OCI-M1 (cell line): ENCODE measurements at regions not wholly inside any gene's neighbourhood (a gene's known extent, or its start where the extent isn't known, plus 50 kb on each side); places are given as distances from the start of the nearest gene placed in this dataset.
"Not testable (repeated sequence)": the region's sequence is repeated elsewhere in the genome, so short reads cannot be mapped to it uniquely, and the experiment has no call there.

ENCODE experiments used
- DNase-seq: peaks from one replicate; lab custom pipeline; 2025; lab: John Stamatoyannopoulos, UW

DNA sequence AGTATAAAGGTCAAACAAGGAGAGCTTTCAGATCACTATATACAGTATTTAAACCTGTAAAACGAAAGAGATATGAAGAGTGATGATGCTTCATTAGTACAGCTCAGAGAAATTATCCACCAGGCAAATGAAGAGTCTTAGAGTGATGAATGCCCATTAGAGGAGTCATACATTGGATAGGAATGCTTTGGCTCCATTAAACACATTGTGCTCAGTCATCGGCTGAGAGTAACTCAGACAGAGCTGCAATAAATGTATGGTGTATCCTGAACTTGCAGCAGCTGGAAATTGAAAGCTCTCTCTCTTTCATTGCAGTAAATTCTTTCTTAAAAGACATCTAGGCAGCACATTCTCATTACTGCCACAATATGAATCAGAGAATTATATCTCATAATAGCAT is 340.8 kb upstream of the SPHKAP start:
- no peak for DNase-seq

DNA sequence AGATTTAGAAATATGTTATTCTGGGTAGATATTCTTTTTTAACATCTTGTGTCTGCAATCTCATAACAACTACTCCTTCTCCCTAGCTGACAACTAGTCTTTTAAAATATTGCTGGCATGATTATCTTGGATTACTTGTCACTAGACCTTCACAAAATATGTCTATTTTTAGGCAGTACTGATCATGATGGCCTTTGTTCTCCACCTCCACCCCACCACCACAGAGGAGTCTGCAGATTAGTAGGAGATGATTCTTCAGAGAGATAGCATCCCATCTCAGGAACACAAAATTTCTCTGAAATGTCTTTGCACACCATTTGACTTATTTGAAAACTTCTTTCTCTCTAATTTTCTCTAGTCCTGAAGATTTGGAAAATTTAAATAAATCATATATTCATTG is 338.1 kb upstream of the SPHKAP start:
- DNase-seq = no peak

DNA sequence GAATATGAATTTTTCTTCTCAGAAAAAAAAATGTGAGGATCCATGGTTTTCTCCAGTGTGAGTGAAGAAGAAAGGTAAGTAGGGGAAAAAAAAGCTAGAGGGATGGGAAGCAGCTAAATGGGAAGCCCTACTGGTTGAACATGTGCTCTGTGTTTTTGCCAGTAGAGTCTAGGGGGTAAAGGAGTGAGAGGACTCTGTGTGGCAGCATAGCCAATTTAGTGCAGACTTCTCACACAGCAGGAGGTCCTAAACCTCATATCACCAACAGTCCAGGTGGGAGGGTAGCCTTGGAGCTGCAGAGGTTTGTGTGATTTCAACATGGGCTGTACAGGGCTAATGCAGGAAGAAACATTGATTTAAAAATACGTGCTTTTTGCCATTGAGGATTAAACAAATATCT is 334.5 kb upstream of the SPHKAP start:
- DNase-seq = no peak

DNA sequence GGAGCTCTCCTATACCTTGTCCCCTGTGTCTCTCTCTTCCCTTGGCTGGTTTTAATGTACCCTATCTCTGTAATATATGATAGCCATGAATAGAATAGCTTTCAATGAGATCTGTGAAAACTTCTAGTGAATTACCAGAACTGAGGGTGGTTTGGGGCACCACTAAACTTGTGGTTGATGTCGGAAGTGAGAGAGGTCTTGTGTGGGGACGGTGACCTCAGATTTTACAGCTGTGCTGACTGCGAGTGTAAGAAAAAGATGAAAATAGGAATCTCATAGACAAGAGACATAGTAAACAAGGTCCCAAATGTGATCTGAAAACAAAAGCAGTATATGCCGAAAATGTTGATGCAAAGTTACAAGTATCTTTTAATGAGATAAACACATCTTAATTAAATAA is 332.0 kb upstream of the SPHKAP start:
- DNase-seq = not testable (repeated sequence)

DNA sequence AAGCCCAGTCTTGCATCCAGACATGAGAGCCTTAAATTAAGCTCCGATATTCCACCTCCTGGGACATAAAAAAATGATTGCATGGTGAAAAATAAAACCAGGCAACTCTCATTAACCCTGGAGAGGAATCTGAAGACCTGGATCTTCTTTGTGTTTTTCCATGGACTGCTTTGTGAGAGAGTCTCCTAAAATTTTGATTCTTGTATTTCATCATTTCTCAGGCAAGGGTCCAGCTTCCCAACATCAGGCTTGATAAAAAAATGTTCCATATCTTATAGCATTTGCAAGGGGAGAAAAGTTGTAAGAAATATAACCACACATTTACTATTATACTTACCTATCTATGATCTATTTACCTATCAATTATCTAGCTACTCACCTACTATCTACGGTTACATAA is 327.5 kb upstream of the SPHKAP start:
- no peak for DNase-seq

DNA sequence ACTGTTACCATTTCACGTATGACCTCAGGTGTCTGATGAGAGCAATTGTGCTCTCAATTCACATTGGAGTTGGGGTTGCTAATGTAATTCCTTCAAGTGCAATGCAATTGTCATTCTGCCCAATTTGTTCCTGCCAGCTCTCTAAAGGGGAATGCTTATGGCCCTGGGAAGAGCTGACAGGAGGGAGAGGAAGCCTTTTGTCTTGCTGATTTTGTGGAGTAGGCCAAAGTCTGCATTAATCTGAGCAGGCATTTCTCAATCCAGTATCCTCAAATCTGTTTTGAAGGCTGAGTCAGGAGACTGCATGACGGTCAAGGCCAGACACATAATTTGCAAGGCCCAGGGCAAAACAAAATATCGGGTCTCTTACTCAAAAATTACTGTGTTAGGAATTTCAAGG is 326.4 kb upstream of the SPHKAP start:
- DNase-seq = no peak

DNA sequence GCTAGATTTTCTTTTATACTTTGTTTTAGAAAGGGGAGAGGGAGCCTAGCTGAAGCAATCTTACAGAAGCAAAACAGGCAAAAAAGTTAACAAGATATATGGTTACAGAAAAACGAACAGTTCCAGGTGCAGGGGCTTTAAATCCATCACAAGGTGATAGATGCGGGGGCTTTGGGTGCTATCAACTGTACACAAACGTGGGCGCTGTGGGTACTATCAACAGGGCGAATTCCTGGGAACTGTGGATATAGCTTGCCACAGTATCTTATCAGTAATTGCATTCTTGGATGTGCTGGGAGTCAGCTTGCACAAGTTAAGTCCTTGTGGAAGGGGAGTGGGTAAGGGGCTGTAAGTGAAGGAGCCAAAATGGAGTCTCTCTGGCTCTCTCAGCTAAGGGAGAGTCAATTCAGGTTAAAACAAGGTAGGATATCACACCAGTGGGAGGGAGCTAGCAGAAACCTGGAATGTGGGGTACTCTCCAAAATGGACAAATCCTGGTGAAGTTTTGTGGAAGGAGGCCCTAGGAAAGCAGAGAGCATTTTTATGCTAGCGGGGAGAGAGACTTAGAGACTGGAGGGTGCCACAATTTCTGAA is 325.8 kb upstream of the SPHKAP start:
- no peak for DNase-seq

DNA sequence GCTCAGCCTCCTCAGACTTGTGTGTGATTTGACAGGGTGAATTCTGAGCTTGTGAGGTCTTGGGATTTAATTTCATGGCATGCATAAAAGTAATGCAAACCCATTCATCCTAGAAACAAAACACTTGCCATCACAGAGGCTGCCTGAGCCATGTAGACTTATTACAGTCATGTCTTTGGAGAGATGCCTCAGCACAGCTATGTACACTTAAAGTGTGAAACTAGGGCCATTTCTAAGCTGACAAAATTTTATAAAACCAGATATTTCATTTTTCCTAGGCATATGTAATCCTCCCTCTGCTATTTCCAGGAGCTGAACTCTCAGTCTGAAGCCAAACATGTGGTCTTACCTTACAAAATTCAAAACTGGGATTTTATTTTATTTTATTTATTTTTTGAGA is 322.2 kb upstream of the SPHKAP start:
- DNase-seq = no peak

DNA sequence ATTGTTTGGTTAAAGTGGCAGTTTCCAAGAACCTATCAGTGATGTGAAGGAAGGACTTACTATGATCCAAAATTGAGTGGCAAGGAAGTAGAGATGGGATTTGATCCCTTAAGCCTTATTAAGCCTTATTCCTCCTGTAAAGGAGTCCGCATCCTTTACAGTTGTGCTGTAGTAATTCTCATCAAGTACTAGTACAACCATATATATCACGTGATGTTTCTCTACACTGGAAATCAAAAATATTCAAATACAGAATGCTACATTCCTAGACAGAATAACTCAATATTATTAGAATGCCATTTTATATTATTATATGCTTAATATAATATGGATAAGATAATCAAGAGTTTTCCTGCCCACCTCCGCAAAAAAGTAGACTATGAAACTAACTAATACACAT is 312.4 kb upstream of the SPHKAP start:
- no peak for DNase-seq

DNA sequence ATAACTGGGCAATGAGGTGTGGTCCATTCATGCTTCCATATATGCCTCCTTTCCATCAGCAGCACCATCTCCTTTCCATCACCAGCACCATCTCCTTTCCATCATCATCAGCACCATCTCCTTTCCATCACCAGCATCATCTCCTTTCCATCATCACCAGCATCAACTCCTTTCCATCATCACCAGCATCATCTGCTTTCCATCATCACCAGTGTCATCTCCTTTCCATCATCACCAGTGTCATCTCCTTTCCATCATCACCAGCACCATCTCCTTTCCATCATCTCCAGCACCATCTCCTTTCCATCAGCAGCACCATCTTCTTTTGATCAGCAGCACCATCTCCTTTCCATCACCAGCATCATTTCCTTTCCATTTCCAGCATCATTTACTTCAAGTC is 297.5 kb upstream of the SPHKAP start:
- no peak for DNase-seq

DNA sequence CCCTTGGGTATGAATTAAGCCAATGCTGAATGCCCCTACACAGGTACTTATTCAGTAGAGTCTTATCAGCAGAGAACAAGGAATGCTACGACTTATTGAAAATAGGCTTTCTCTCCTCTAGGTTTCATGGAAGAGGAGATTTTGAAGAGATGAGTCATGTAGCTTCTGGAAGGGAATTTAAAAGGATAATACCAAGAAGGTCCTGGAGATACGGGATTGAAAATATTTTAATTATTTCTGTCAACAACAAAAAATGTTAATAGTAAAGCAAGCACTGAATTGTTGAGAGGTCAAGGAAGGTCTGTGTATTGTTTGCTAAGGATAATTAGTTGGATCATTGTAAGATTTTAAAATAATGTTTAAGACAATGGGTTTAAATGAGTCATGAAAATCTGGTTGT is 293.0 kb upstream of the SPHKAP start:
- no peak for DNase-seq

DNA sequence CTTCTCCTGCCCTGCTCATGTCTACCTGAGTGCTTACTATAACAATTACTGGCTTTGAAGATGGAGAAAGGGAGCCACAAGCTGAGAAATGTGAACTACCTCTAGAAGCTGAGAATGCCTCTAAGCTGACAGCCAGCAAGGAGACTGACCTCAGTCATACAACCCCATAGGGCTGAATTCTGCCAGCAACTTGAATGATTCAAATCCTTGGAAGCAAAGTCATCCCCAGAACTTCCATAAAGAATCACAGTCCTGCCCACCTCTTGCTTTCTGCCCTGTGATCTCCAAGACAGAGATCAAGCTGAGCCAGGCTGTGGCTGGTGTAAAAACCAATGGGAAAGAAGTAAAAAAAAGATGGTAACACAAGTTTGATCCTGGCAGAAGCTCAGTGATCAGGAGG is 288.2 kb upstream of the SPHKAP start:
- DNase-seq = no peak

DNA sequence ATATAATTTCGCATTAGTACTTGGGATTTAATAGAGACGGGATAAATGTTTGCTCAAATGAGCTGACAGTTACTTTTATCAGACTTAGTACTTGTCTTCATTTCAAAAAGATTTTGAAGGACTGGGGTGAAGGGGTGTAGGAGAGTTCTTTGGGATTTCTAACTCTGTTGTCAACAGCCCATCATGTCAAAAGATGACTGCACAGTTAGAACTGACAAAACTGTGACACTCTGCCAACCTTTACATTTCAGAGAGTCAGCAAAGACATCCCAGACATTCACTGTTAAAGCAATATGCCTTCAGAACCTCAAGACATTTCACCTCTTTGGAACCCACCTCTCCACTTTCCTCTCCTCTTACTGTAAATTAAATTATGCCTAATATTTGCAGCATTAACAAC is 285.4 kb upstream of the SPHKAP start:
- no peak for DNase-seq

DNA sequence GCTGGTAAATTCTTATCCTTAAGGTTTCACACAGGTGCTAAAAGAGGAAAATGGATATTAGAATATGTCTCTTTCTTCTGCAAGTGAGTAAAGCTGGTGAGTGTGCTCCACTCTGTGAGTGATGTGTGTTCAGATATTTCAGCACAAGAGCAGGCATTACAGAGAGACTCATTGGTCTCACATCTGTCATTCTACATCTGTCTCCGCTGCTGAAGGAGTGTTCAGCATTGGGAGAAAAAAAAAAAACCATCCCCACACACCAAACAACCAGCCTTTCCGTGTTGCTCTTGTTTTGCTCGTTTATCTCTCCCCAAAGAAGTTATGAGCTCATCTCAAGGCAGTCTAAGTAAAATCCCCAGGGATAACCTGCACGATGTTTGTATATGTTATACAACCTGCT is 283.9 kb upstream of the SPHKAP start:
- DNase-seq = no peak

DNA sequence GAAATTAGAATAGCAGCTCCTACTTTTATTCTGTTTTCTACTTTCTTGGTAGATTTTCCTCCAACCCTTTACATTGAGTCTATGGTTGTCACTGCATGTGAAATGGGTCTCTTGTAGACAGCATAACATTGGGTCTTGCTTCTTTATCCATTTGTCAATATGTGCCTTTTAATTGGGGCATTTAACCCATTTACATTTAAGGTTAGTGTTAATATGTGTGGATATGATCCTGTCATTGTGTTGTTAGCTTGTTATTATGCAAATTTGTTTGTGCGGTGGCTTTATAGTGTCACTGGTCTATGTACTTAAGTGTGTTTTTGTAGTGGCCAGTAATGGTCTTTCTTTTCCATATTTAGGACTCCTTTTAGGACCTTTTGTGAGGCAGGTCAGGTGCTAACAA is 276.9 kb upstream of the SPHKAP start:
- DNase-seq = no peak

DNA sequence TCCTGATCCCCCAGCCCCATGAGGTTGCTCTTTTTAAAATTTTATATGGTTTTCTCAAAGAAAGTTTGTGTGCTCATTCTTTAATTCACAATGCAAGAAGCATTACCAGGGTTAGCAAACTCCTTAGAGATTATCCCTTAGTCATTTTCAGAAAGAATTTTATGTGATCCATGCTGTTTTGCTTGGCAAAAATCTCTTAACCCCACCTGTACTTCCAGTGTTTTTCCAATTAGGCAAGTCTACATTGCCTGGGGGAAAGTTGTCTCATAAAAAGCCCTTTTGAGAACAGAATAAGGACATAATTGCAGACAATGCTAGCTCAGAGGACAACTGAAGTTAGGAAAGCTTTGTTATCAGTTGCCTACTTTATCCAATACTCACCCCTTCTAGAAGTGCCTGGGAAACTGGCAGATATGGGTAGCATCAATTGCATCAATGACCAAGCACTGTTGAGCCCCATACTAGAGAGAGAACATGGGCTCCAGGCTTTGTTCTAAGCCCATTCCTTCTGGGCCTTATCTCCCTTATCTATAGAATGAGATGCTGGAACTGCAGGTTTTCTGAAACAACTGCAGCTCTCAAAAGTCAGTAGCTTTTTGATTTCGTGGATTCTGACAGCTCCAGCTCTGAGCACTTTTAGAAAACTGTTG is 265.9 kb upstream of the SPHKAP start:
- DNase-seq = no peak

DNA sequence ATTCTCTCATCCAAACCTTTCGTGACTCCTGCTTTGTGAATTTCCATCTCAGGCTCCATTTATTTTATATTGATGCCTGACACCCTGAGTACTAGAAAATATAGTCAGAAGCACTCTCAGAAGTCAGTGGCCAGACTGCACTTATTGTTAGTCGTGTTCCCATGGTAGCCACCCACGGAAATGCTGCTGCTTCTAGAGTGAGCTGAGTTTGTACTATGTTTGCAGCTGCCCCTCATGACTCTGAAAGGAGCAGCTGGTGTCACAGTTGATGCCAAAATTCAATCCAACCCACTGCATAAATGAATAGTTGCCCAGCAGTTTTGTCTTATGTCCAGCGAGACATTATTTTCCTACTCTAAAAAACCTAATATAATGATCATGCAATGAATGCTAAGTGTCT is 265.2 kb upstream of the SPHKAP start:
- DNase-seq = no peak

DNA sequence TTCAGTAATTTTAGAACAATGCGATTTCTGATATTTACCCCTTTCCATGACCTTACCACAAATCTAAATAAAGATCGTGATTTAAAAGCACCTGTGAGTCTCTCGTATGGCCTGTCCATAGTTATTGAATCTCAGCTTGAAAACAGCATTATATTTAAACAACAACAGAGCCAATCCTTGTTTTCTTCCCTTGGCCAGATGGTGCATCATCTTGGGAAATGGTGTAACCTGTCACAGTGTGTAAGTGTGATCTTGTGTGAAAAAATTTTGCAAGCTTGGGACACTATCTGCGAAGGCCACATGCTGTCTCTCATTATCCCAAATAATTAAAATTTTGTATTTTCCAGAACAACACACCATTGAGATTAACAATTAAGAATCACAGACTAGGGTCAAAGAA is 262.7 kb upstream of the SPHKAP start:
- no peak for DNase-seq

DNA sequence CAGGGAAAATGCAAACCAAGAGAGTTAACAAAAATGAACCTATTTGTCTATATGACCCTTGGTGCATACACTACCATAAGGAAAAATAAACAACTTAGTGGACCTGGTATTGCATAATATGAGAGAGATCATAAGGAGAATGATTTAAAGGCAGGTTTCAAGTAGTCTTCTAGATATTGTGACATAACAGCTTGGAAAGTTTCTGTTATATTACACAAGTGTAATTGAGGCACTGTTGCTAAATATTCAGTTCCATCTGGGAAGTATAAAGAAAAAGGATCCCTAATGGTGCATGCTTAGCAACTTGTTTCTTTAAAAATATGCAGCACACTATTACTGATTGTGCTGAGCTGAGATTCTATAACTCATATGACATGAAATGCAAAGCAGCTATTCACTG is 252.2 kb upstream of the SPHKAP start:
- DNase-seq = no peak

DNA sequence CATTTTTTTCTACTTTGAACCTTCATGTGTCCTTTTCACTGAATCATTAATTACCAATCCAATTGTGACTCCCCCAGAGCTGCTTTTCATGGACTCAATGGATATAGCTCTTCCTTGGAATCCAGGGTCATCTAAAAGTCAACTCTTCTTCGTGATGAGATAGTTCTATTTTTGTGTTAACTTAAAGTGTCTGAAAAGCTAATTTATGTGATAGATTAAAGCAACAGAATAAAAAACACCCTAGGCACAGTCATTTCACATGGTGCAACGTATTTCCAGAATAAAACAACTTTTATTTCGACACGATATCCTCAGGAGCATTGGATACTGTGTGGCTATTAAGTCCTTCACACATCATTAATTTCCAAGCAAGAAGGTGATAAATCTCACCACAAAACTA is 250.6 kb upstream of the SPHKAP start:
- no peak for DNase-seq

DNA sequence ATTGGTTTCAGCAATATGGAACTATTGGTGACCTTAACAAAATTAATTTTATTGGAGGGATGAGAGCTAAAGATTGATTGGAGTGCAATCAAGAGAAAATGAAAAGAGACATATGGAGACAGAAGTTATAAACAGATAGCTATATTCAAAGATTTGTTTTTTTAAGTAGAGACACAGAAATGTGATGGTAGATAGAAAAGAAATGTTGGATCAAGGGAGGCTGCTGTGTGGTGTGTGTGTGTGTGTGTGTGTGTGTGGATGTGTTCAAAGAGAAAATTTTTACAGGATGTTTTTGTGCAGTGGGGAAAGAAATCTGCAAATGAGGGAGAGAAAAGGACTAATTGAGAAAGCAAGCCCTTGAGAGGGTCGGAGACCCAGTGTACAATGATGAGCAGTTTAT is 249.5 kb upstream of the SPHKAP start:
- no peak for DNase-seq

DNA sequence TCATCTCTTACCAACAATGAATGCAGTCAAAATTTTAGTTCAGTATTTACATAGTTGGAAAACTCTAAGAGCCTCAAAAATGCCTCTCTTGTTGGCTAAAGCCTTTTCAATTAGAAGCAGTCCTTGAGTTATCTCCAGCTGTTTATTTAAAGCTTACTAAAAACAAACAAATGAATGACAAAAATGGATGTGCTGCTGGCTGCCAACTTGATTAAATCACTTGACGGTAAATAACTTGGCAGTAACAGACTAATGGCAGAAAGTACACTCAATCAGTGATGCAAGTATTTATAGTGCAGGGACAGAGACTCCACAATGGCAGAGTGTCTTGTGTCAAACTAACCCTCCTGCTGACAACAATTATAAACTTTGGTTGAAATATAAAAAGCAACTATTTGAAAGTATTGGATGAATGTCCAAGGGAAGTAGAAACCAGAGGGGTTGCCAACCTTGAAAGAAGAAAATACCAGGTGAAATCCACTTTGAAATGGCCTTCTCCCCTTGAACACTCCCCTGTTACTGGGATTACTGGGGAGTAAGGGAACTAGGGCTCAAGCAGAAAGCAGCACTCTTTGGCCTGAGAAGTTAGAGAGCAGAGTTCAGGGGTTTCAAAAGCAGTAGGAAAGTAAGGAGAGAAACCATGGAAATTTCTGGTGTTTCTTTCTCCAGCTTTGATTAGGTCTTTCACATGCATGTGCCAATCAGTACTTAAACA is 245.2 kb upstream of the SPHKAP start:
- no peak for DNase-seq

DNA sequence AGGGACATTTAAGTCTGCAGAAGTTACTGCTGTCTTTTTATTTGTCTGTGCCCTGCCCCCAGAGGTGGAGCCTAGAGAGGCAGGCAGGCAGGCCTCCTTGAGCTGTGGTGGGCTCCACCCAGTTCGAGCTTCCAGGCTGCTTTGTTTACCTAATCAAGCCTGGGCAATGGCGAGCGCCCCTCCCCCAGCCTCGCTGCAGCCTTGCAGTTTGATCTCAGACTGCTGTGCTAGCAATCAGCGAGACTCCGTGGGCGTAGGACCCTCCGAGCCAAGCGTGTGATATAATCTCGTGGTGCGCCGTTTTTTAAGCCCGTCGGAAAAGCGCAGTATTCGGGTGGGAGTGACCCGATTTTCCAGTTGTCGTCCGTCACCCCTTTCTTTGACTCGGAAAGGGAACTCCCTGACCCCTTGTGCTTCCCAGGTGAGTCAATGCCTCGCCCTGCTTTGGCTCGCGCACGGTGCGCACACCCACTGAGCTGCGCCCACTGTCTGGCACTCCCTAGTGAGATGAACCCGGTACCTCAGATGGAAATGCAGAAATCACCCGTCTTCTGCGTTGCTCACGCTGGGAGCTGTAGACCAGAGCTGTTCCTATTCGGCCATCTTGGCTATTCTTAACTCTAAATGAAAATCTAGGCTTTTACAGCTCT is 244.0 kb upstream of the SPHKAP start:
- DNase-seq = not testable (repeated sequence)
